Islet precursor cell (in vitro differentiated cells): ENCODE measurements at regions not wholly inside any gene's neighbourhood (a gene's known extent, or its start where the extent isn't known, plus 50 kb on each side); places are given as distances from the start of the nearest gene placed in this dataset.

Source experiments
- DNase-seq: peaks from one replicate; pipeline ENCODE4 v3.0.0-alpha.2; 2018

GRCh38 chr3:72118628-72119027 lies 333.7 kb upstream of the PROK2 start:
- no peak for DNase-seq

DNA sequence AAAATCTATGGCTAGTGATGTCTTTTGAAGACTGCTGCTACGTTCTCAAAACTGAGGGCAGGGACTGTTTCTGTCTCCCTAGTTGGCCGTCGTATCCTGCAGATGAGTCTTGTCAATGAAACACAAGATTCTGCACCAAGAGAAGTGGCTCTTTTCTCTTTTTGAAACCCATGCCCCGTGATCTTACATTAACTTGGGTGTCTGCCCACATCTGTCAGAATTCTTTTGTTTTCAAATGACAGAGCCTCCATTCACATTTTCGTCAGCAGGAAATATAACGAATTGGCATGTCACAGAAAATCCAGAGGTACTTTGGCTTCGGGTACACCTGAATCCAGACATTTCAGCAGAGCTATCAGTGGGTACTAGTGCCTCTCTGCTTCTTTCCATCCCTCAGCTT lies 331.3 kb upstream of the PROK2 start:
- no peak for DNase-seq

DNA sequence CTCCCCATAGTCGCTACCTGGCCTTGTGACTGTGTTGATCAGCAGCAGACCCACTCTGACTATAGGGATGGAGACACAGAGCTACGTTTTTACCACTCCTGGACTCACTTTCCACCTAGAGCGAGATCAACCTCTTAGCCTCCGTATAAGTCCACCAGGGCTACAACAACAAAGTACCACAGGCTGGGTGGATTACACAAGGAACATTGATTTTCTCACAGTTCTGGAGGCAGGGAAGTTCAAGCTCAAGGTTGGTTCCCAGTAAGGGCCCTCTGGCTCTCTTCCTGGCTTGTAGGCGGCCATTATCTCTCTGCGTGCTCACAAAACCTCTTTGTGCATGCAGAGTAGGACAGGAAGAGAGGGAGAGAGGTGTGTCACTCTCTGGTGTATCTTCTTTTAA lies 330.4 kb upstream of the PROK2 start:
- DNase-seq: no peak

- no peak for DNase-seq
These were observed 329.8 kb upstream of the PROK2 start for GRCh38 chr3:72114773-72115172.

DNA sequence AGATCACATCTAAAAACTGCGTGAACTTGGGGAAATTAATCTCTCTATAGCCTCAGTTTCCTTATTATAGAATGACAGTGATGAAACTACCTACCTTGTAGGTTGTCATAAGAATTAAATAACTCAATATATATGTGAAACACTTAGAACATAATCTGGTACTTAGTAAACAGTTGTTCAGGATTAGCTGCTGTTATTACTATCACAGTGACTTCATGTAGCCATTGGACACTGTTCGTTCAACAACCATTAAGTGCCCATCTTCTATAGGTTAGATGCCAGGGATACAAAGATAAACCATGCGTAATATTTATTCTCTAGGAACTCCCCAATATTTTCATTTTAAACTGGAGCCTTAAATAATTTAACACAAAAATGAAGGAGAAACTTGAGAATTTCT lies 329.0 kb upstream of the PROK2 start:
- no peak for DNase-seq

DNA sequence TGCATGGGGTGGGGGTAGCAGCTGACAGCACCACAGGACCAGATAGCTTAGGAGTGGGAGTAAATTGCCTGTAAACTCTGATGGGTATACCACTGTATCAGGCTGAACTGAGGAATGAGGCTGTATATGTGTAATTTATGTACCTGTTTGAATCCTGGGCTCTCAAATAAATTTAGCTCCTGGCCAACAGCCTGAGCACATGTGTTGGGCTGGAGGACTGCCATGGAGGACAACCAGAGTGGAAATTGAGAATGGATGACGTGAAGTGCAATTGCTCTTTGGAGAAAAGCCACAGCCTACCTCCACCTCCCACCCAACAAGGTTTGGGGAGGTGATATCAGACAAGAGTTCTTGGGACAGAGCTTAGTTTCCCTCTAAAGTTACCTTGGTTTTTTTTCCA lies 328.6 kb upstream of the PROK2 start:
- DNase-seq: no peak

- no peak for DNase-seq
These were observed 327.5 kb upstream of the PROK2 start for GRCh38 chr3:72112435-72112834.

- DNase-seq: no peak
These were observed 326.6 kb upstream of the PROK2 start for GRCh38 chr3:72111265-72112205.

DNA sequence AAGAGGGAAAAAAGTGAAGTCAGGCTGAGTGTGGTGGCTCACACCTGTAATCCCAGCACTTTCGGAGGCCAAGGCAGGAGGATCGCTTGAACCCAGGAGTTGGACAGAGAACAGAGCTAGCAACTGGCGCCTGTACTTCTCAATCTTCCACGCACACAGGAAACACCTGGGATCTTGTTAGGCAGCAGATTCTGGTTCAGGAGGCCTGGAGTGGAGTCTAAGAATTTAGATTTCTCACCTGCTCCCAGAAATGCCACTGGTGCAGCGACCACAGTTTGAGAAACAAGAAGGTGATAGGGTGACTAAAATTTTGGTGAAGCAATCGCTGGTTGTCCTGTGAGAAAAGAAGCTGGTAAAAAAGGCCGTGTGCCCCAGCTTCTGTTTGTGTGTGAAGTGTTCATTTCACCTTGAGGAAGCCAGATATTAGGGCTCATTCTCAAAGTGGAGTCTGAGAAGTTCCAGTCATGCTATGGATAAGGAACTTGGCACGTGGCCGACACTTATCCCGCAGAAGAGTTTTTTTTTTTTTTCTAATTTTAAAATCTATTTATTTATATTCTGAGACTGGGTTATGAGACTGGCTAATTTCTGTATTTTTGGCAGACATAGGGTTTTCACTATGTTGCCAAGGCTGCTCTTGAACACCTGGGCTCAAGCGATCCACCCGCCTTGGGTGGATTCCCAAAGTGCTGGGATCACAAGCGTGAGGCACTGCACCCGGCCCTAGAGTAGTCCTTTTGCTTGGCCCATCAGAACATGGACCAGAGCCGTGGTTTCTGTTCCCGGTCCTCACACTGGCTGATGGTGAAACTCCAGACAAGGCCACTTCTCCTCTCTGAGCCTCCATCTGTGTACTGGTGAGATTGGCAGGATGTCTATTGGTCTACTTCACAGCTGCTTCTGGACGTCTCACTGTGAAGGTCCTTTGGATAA lies 324.6 kb upstream of the PROK2 start:
- DNase-seq: no peak

- DNase-seq: no peak
These were observed 320.4 kb upstream of the PROK2 start for GRCh38 chr3:72105306-72105705.

GRCh38 chr3:72102112-72102616 lies 317.2 kb upstream of the PROK2 start:
- no peak for DNase-seq

DNA sequence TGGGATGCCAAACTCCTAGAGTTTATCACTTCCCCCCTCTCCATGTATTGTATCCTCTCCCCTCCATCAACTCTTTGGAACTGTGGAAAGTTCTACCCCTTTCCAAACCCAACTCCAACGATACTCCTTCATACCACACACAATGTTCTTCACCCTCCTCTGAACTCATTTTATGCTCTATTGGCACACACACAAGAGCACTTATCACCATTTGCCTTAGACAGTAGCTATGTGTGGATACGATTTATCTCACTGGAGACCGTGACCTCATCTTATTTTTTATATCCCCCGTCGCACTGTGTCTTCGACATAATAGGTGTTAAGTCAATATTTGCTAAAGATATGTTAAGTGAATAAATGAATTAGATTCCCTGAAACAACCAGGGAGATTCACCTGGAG lies 316.5 kb upstream of the PROK2 start:
- no peak for DNase-seq

GRCh38 chr3:72100601-72101187 lies 315.7 kb upstream of the PROK2 start:
- DNase-seq: peak; percentile 84

GRCh38 chr3:72100080-72100511 lies 315.1 kb upstream of the PROK2 start:
- DNase-seq: no peak

- DNase-seq: no peak
These were observed 314.6 kb upstream of the PROK2 start for GRCh38 chr3:72099326-72100079.

GRCh38 chr3:72097053-72097452 lies 312.1 kb upstream of the PROK2 start:
- DNase-seq: no peak

DNA sequence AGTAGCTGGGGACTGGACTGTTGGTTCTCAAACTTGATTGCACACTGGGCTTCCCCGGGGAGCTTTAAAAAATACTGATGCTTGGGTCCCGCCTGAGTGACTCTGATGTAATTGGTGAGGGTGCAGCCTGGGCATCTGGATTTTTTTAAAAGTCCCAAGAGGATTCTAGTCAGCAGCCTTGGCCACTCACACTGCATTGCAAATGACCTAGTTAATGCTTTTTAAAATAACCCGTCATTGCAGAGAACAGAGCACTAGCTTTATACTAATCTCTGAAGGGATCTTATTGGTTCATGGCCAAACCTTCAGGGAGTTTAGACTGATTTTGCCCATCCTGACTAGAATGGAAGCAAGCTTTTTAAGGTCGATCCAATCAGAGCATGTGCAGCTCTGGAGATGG lies 310.6 kb upstream of the PROK2 start:
- DNase-seq: no peak

- DNase-seq: no peak
These were observed 309.0 kb upstream of the PROK2 start for GRCh38 chr3:72093992-72094334.

- DNase-seq: no peak
These were observed 308.5 kb upstream of the PROK2 start for GRCh38 chr3:72093270-72093991.

GRCh38 chr3:72092778-72093177 lies 307.8 kb upstream of the PROK2 start:
- no peak for DNase-seq

GRCh38 chr3:72088486-72089025 lies 303.6 kb upstream of the PROK2 start:
- no peak for DNase-seq
